ENCODE measurements at regions not wholly inside any gene's neighbourhood (a gene's known extent, or its start where the extent isn't known, plus 50 kb on each side); places are given as distances from the start of the nearest gene placed in this dataset.

DNA sequence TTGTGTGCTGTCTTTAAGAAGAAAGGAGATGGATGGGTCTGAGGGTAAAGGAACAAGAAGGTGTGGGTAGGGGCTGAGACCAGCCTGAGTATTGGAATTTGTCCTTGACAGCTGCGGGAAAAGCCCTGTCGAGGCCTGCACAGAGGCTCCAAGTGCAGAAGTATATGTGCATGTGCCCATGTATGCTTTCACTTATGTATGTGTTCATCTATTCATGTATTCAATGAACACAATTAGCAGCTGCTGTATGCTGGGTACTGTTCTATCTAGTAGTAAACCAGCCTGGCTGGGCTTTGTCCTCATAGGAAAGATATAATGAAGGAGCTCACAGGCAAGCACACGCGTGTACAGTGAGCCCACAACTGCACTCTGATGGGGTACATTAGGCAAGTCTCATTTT lies 181.4 kb downstream of the CALCRL start:
- no peaks in the 10 kb centered on the region for H3K79me2 ChIP-seq (ENCODE audit: insufficient read depth, low read length)
- no peak overlapping the region for H3K27ac ChIP-seq (ENCODE audit: low read depth, low read length, poor library complexity, severe bottlenecking)
- H3K9ac ChIP-seq (ENCODE audit: low read length), result no peak overlapping the region
- TF ChIP-seq EZH2 (IDR thresholded peaks at IDR 0.05; ENCODE audit: borderline replicate concordance, low read length) (no peak), CTCF (IDR thresholded peaks at IDR 0.05; ENCODE audit: low read length) (no peak)
- H3K4me1 ChIP-seq (ENCODE audit: insufficient read depth, low read length, severe bottlenecking), result no peaks in the 10 kb centered on the region
- no peaks in the 10 kb centered on the region for H3F3A ChIP-seq (ENCODE audit: insufficient read depth, low read length)
- H3K9me3 ChIP-seq (ENCODE audit: low read length), result no peaks in the 10 kb centered on the region
- no peak overlapping the region for H3K4me3 ChIP-seq (ENCODE audit: low read depth, low read length, poor library complexity, severe bottlenecking)
- no peaks in the 10 kb centered on the region for H3K36me3 ChIP-seq (ENCODE audit: insufficient read depth, low read length)
- H4K20me1 ChIP-seq (ENCODE audit: insufficient read depth, low read length), result no peaks in the 10 kb centered on the region
- no peaks in the 10 kb centered on the region for H3K27me3 ChIP-seq (ENCODE audit: insufficient read depth, low read length)
- no peak overlapping the region for H3K4me2 ChIP-seq (ENCODE audit: low read length)
- no peaks in the 10 kb centered on the region for H3K9me2 ChIP-seq (ENCODE audit: low read depth, low read length)
- H2AFZ ChIP-seq (ENCODE audit: low read length), result no peak overlapping the region

DNA sequence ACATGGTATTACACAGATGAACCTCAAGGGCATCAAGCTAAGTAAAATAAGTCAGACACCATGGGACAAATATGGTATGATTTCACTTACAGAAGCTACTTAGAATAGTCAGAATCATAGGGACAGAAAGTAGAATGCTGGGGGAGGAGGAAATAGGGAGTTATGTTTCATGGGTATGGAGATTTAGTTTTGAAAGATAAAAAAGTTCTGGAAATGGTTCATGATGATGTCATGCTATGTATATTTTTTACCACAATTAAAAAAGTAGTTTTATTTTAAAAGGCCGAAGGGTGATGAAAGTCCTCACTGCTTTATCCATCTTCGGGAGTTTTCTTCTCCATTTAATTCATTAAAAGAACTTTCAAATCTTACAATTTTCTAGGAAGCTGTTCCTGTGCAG lies 181.9 kb downstream of the CALCRL start:
- no peak for TF ChIP-seq CTCF (IDR thresholded peaks at IDR 0.05; ENCODE audit: low read length)
- Histone ChIP-seq H3K4me3 (ENCODE audit: low read depth, low read length, poor library complexity, severe bottlenecking) (no peak overlapping the region), H3K79me2 (ENCODE audit: insufficient read depth, low read length) (no peaks in the 10 kb centered on the region), H3K9ac (ENCODE audit: low read length) (no peak overlapping the region), H3K4me2 (ENCODE audit: low read length) (no peak overlapping the region), H3K36me3 (ENCODE audit: insufficient read depth, low read length) (no peaks in the 10 kb centered on the region), H3K4me1 (ENCODE audit: insufficient read depth, low read length, severe bottlenecking) (no peaks in the 10 kb centered on the region), H3F3A (ENCODE audit: insufficient read depth, low read length) (no peaks in the 10 kb centered on the region), H3K27me3 (ENCODE audit: insufficient read depth, low read length) (no peaks in the 10 kb centered on the region), H4K20me1 (ENCODE audit: insufficient read depth, low read length) (no peaks in the 10 kb centered on the region), H3K27ac (ENCODE audit: low read depth, low read length, poor library complexity, severe bottlenecking) (no peak overlapping the region), H2AFZ (ENCODE audit: low read length) (no peak overlapping the region), H3K9me2 (ENCODE audit: low read depth, low read length) (no peaks in the 10 kb centered on the region), H3K9me3 (ENCODE audit: low read length) (no peaks in the 10 kb centered on the region)

GRCh38 chr2:187264612-187265011 lies 183.4 kb downstream of the CALCRL start:
- no peaks in the 10 kb centered on the region for H3K9me3 ChIP-seq (ENCODE audit: low read length)
- no peaks in the 10 kb centered on the region for H3K79me2 ChIP-seq (ENCODE audit: insufficient read depth, low read length)
- no peak overlapping the region for H2AFZ ChIP-seq (ENCODE audit: low read length)
- no peak for TF ChIP-seq CTCF (IDR thresholded peaks at IDR 0.05; ENCODE audit: low read length)
- no peak for TF ChIP-seq EZH2 (IDR thresholded peaks at IDR 0.05; ENCODE audit: borderline replicate concordance, low read length)
- H3K9ac ChIP-seq (ENCODE audit: low read length), result no peak overlapping the region
- H3K4me3 ChIP-seq (ENCODE audit: low read depth, low read length, poor library complexity, severe bottlenecking), result no peak overlapping the region
- no peaks in the 10 kb centered on the region for H3K27me3 ChIP-seq (ENCODE audit: insufficient read depth, low read length)
- no peaks in the 10 kb centered on the region for H3F3A ChIP-seq (ENCODE audit: insufficient read depth, low read length)
- no peaks in the 10 kb centered on the region for H3K9me2 ChIP-seq (ENCODE audit: low read depth, low read length)
- no peaks in the 10 kb centered on the region for H4K20me1 ChIP-seq (ENCODE audit: insufficient read depth, low read length)
- no peak overlapping the region for H3K27ac ChIP-seq (ENCODE audit: low read depth, low read length, poor library complexity, severe bottlenecking)
- no peaks in the 10 kb centered on the region for H3K4me1 ChIP-seq (ENCODE audit: insufficient read depth, low read length, severe bottlenecking)
- no peak overlapping the region for H3K4me2 ChIP-seq (ENCODE audit: low read length)
- H3K36me3 ChIP-seq (ENCODE audit: insufficient read depth, low read length), result no peaks in the 10 kb centered on the region
